GM12873 (cell line): ENCODE measurements at regions not wholly inside any gene's neighbourhood (a gene's known extent, or its start where the extent isn't known, plus 50 kb on each side); places are given as distances from the start of the nearest gene placed in this dataset.

Experiments
- CTCF ChIP-seq: IDR thresholded peaks from 2 replicates; pipeline ENCODE4 v1.5.1; 2012; ENCODE audit warnings: low read depth, mild to moderate bottlenecking, moderate library complexity, low read length, control low read depth; ENCODE audit not compliant: insufficient read depth; ENCODE audit errors: missing control alignments

DNA sequence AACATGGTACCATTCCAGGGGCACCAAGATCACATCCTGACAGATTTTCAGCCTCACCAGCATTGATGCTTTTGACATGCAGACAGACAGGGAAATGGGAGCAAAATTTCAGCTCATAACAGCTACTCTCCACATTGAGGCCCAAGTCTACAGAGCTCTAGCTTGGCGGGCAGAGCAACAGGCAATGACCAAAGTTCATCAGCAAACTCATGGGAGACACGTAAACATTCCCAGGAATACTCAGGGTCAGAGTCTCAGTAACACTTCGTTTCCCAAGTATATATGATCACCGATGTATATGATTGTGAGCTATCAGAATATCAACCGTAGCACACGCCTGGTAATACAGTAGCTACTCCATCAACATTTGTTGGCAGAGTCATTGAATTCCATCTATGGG lies 59.2 kb upstream of the SLC24A5 start:
- no peak for TF ChIP-seq CTCF

DNA sequence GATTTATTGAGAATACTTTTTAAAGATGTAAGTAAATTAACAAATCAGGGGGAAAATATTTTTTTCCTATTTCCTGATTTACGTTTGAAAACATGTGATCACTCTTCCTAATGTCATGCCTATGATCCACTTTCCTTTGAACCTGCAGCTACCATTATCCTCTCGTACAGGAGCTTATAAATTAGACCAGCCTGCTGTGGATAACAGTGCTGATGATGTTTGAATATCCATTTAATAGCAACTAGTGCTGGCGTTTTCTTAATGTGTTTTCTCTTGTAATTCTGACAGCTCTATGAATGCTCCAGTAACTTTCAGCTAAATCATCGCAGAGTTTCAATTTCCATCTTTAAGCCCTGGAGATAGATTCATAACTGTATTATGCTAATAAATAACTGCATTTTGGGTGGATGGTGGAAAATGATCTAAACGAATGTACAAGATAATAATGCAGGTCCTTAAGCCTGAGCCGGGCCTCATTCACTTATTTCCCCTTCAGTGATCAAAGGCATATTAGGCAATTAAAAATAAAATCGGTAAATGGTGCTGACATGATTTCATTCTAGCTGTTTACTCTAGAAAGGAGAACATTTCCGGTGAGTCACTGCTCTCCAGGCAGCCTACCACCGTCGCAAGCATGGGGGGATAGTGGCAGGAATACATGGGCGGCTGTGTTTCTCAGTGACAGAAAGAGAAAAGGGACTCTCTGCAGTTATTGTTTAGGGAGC lies 58.5 kb upstream of the SLC24A5 start:
- TF ChIP-seq CTCF: no peak

DNA sequence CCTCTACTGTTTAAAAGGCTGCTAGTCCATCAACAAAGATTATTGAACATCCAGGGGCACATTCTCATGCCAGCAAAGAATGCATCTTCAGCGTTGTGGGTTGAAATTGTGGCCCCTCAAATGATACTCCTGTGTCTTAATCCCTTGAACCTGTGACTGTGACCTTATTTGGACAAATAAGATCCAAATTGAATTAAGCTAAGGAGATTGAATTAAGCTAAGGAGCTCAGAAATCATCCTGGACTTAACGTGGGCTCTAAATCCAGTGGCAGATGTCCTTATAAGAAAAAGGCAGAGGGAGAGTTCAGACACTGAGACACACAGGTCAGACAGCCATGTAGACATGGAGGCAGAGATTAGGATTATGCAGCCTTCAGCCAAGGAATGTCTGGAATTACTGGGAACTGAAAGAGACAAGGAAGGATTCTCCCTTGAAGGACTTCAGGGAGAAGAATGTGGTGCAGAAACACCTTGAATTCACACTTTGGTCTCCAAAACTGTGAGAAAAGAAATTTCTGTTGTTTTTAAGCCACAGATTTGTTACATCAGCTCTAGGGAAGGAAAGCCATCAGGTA lies 57.3 kb upstream of the SLC24A5 start:
- TF ChIP-seq CTCF: no peak

DNA sequence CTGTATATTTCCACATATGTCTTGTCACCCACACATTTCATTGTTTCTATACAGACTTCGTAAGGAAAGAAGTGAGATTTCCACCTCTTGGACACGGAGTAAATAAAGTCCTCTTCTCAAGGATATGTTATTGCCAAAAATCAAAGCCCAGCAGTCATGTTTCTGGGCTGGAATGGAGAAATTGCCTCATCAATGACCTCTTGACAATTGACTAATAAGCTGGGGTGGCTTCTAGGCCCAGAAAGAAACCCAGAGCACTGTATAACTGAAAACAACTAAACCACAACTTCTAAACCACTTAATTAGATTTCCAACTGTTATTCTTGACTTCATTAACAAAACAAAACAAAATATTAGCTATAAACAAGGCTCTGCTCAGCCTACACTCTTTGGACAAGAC lies 56.4 kb upstream of the SLC24A5 start:
- no peak for TF ChIP-seq CTCF

- TF ChIP-seq CTCF: no peak
These were observed 54.3 kb upstream of the SLC24A5 start for GRCh38 chr15:48066456-48066855.
